Body of pancreas (tissue), 4 donors: ENCODE measurements at regions not wholly inside any gene's neighbourhood (a gene's known extent, or its start where the extent isn't known, plus 50 kb on each side); places are given as distances from the start of the nearest gene placed in this dataset.

Experiments
- ATAC-seq: fragments of 150-250 bp; one replicate; pipeline ENCODE4 v1.9.1; 2016
- DNase-seq, 4 donors: peaks; one replicate each; pipeline ENCODE4 v3.0.0-alpha.2; 2019
- H3K27ac ChIP-seq, 4 donors: fragments of 200-600 bp; sonication (generic); 1 replicate in 3 of 4; 2 replicates in 1 of 4; pipeline versions ENCODE4 v1.5.1 to v1.6.1; 2016 to 2019; ENCODE audit warnings: mild to moderate bottlenecking in 1 of 4, mixed read lengths in 1 of 4, moderate library complexity in 1 of 4
- H3K27me3 ChIP-seq, 2 donors: fragments of 200-600 bp; sonication (generic); one replicate each; pipeline ENCODE4 v1.6.0; 2016; ENCODE audit warnings: mild to moderate bottlenecking in 1 of 2
- H3K36me3 ChIP-seq, 2 donors: fragments of 200-600 bp; sonication (generic); replicated peaks in 1 of 2; 2 replicates each; pipeline ENCODE4 v1.5.1; 2016; ENCODE audit warnings: low read depth in 2 of 2; ENCODE audit not compliant: insufficient read depth in 1 of 2
- H3K4me1 ChIP-seq: fragments of 200-600 bp; sonication (generic); one replicate; pipeline ENCODE4 v1.6.0; 2016
- H3K4me3 ChIP-seq, 2 donors: fragments of 200-600 bp; sonication (generic); 1 replicate in 1 of 2; 2 replicates in 1 of 2; pipeline ENCODE4 v1.5.1; 2016 to 2019
- H3K9me3 ChIP-seq, 3 donors: fragments of 200-600 bp; sonication (generic); 1 replicate in 2 of 3; 2 replicates in 1 of 3; pipeline ENCODE4 v1.5.1; 2016
- CTCF ChIP-seq, 7 experiments: fragments of 450-650 bp in 4 of 7; fragments of 200-600 bp in 3 of 7; sonication (generic) in 3 of 7; IDR thresholded peaks; one replicate each; pipeline ENCODE4 v1.5.1; 2016 to 2019; ENCODE audit warnings: antibody characterized with exemption in 7 of 7
- POLR2A ChIP-seq, 3 donors: fragments of 450-650 bp; IDR thresholded peaks; one replicate each; pipeline ENCODE4 v1.6.1; 2016; ENCODE audit warnings: antibody characterized with exemption in 3 of 3, mild to moderate bottlenecking in 2 of 3
- WGBS, 2 donors: methylation state at CpG; one replicate each; pipeline ENCODE4 v1.1.5; 2017; 5-methylcytosine and 5-hydroxymethylcytosine counted together
- intact Hi-C: fragments of 100-400 bp; cut with DNase I; formaldehyde crosslinking; loops from one replicate; pipeline ENCODE4 v1.15.1; 2023

- Histone ChIP-seq H3K27me3 (no peaks in the 10 kb centered on the region), H3K36me3 (no peaks in the 10 kb centered on the region), H3K9me3 (no peaks in the 10 kb centered on the region), H3K4me3 (no peak overlapping the region), H3K27ac (no peak overlapping the region), H3K4me1 (peaks cover 17% of the 10 kb centered on the region)
- no peak for ATAC-seq
- no peak for TF ChIP-seq POLR2A (IDR thresholded peaks at IDR 0.05)
- TF ChIP-seq CTCF (IDR thresholded peaks at IDR 0.05), result no peak
- DNase-seq, result peak in 1 of 4 donors; percentile 6
- intact Hi-C loops, result no loop called here
- WGBS, 2 donors, result 85% methylated on average over 12 of the region's 12 CpGs
Observed at GRCh38 chr10:78438907-78439809, 405.5 kb downstream of the RPS24 start.

GRCh38 chr10:78441010-78441409, 407.3 kb downstream of the RPS24 start:
- H3K36me3 ChIP-seq, result no peaks in the 10 kb centered on the region

GRCh38 chr10:78441694-78442093, 408.0 kb downstream of the RPS24 start:
- Histone ChIP-seq H3K9me3 (no peaks in the 10 kb centered on the region), H3K4me1 (peaks cover 18% of the 10 kb centered on the region), H3K36me3 (no peaks in the 10 kb centered on the region), H3K4me3 (no peak overlapping the region), H3K27me3 (no peaks in the 10 kb centered on the region), H3K27ac (no peak overlapping the region)
- intact Hi-C loops, result no loop called here
- TF ChIP-seq POLR2A (IDR thresholded peaks at IDR 0.05) (no peak), CTCF (IDR thresholded peaks at IDR 0.05) (no peak)
- no peak for ATAC-seq
- WGBS, 2 donors, result 93 to 100% methylated on average over 5 of the region's 5 CpGs
- no peak for DNase-seq

More at GRCh38 chr10:78441010-78441409, 407.3 kb downstream of the RPS24 start:
- H3K27ac ChIP-seq, result no peak overlapping the region
- peak; percentile 82 for ATAC-seq
- WGBS, 2 donors, result 43 to 49% methylated on average over 4 of the region's 4 CpGs
- no peak for TF ChIP-seq POLR2A (IDR thresholded peaks at IDR 0.05)
- TF ChIP-seq CTCF (IDR thresholded peaks at IDR 0.05), result no peak
- DNase-seq, result peak in 2 of 4 donors; percentile 43 to 49
- H3K4me1 ChIP-seq, result peaks cover 12% of the 10 kb centered on the region
- no peaks in the 10 kb centered on the region for H3K9me3 ChIP-seq
- no peaks in the 10 kb centered on the region for H3K27me3 ChIP-seq
- H3K4me3 ChIP-seq, result no peak overlapping the region
- intact Hi-C loops, result no loop called here

DNA sequence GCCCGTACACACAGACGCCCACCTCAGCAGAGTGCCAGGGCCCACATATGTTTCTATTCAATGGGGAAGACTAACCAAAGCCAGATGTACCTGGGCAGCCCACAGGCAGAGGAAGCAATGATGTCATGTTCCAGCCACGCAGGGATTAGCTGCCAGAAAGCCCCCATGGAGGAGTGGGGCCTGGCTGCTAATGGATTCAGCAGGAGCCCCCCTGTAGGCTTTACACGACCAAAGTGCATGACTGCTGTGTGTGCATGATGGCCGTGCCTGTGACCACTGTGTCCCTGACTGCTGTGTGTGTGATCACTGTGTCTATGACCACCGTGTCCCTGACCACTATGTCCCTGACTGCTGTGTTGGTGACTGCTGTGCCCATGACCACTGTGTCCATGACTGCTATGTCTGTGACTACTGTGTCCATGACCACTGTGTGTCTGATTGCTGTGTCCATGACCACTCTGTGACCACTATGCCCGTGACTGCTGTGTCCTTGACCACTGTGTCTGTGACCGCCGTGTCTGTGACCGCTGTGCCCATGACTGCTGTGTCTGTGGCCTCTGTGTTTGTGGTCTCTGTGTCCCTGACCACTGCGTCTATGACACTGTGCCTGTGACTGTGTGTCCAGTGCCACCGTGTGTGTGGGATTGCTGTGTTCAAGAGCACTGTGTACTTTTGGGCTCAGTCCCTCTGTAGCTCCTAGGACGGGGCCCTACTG, 409.3 kb downstream of the RPS24 start:
- no peaks in the 10 kb centered on the region for H3K27me3 ChIP-seq
- H3K4me1 ChIP-seq, result peaks cover 31% of the 10 kb centered on the region
- intact Hi-C loops, result no loop called here
- H3K27ac ChIP-seq, result no peak overlapping the region
- 79 to 95% methylated on average over 7 to 13 of the region's 13 CpGs for WGBS, 2 donors
- no peak for ATAC-seq
- no peak for TF ChIP-seq POLR2A (IDR thresholded peaks at IDR 0.05)
- TF ChIP-seq CTCF (IDR thresholded peaks at IDR 0.05), result no peak
- H3K36me3 ChIP-seq, result no peaks in the 10 kb centered on the region
- no peak overlapping the region for H3K4me3 ChIP-seq
- no peaks in the 10 kb centered on the region for H3K9me3 ChIP-seq
- no peak for DNase-seq
